ENCODE measurements at regions not wholly inside any gene's neighbourhood (a gene's known extent, or its start where the extent isn't known, plus 50 kb on each side); places are given as distances from the start of the nearest gene placed in this dataset.

DNA sequence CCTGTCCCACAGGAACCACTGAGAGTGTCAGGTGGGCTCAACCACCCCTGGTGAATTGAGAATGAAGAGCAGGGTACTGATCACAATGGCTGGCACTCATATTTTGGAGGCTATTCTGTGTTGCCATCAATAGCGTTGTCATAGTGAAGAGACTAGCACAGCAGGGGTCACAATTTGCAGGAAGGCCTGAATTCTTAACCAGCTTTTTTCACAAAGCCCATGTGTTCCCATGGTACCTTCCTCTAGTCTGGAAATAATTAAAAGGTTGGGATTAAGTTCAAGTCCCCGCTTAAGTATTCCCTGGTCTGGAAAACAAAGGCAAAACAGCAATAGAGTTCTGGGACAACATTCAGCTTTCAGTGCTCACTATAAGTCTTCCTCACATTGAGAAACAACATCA lies 1051.7 kb downstream of the C4orf33 start:
- TF ChIP-seq YY1 (IDR thresholded peaks at IDR 0.05; ENCODE audit: insufficient read depth, insufficient read length) (no peak), ZNF274 (IDR thresholded peaks at IDR 0.05; ENCODE audit: low read depth, low read length) (no peak), SUZ12 (IDR thresholded peaks at IDR 0.05; ENCODE audit: extremely low read depth, insufficient read depth, insufficient read length) (no peak)
